ENCODE measurements at regions not wholly inside any gene's neighbourhood (a gene's known extent, or its start where the extent isn't known, plus 50 kb on each side); places are given as distances from the start of the nearest gene placed in this dataset.

DNA sequence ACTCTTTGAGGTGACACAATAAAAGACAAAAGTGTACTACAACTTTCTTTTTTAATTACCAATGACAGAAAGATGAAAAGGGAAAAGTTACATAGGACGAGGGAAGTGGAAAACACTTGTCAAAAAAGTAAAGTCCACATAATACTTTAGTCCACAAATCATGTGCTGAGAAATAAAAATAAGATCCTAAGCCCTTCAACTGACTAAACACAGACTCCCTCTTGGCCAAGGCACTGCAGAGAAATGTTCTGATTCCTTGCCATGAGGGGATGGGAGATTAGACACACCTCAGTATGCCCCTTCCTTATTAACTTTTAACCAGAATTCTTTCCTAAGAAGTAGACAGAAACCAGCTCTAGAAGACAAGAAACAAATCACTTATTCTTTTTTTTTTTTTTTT is 59.5 kb upstream of the TGFBR2 start (continued):
- TF ChIP-seq EP300 (IDR thresholded peaks at IDR 0.05; ENCODE audit: borderline replicate concordance in 1 of 2, low read depth in 2 of 2, low read length in 2 of 2), result no peak
- TF ChIP-seq SIRT6 (IDR thresholded peaks at IDR 0.05; ENCODE audit: low read length), result no peak
- no peak for TF ChIP-seq TEAD4 (IDR thresholded peaks at IDR 0.05; ENCODE audit: low read depth, low read length)
- no peak for TF ChIP-seq PHF8 (conservative IDR thresholded peaks at IDR 0.05; ENCODE audit: low read depth, low read length)
